ENCODE measurements at regions not wholly inside any gene's neighbourhood (a gene's known extent, or its start where the extent isn't known, plus 50 kb on each side); places are given as distances from the start of the nearest gene placed in this dataset.

DNA sequence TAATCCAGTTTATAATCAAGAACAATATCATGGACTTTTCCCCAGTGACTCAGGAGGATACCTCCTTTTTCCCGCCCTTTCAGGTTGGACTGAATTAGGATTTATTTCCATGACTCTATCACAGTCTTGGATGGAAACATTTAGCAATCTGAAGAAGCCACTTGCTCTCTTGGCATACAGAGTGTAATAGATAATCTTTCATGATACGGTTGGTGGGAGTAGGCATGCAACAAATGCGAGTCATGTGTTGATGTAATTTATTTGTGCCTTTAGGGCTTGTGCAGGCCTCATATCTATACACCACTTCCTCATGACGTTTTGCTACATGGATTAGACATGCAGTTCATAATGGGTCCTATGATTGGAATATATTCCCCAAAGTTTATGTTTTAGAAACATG lies 54.2 kb upstream of the MCTP2 start:
- no peak for DNase-seq

DNA sequence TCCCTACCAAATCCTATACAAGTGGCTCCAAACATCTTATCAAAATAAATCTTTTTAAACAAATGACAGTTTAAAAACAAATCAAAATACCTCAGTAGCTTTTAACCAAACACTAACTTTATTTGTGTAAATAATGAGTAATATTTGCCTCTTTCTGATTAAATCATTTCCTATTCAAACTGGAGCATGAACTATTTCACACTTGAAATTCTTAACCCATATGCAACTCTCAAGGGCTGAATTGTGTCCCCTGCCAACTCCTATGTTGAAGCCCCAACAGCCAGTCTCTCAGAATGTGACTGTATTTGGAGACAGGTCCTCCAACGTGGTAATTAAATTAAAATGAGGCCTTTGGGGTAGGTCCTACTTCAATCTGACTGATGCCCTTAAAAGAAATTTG lies 55.9 kb upstream of the MCTP2 start:
- no peak for DNase-seq

DNA sequence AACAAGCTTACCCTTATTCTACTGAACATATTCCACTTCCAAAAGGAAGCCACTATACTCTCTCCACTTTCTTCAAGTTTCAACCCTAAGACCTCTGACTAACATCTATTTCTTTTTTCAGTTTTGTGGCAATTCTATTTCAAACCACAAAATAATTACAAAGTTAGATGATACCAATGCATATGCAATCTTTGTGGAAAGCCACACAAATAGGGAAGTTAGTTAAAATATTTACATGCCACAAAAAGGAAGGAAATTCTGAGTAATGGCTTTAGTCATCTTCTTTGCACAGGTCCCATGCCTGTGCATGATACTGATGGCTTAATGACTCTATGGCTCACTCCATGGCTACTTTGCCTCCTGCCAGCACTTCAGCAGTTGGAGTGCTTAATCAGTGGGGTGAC lies 57.0 kb upstream of the MCTP2 start:
- DNase-seq: no peak

DNA sequence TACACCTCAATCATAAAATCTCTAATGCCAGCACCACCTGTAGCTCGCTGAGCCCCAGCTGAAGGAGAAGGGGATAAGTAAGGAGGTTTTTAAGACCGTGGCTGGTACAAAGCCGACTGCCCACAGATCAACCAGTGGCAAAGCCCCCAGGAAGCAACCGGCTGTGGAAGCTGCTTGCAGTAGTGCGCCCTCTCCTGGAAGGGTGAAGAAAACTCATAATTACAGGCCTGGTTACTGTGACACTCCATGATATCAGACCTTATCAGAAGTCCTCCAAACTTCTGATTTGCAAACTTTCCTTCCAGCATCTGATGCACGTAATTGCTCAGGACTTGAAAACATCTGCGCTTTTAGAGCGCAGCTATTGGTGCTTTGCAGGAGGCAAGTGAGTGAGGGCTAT lies 63.1 kb upstream of the MCTP2 start:
- DNase-seq: no peak

DNA sequence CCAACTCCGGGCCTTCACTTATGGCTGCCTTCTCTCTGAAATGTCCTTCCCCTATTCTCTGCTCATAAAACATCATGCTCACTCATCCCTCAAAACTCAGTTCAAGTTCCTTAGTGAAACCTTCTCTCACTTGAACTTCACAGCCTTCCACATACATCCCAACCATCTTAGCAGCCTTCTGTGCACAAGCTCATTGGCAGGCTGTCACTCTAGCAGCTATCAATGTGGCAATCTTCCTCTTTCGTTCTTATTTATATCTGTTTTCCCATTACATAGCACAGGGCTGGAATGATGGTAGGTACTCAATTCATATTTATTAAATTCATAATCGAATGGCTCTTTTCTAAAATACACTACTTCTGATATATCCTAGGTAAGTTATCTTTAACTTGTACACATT lies 66.4 kb upstream of the MCTP2 start:
- no peak for DNase-seq

DNA sequence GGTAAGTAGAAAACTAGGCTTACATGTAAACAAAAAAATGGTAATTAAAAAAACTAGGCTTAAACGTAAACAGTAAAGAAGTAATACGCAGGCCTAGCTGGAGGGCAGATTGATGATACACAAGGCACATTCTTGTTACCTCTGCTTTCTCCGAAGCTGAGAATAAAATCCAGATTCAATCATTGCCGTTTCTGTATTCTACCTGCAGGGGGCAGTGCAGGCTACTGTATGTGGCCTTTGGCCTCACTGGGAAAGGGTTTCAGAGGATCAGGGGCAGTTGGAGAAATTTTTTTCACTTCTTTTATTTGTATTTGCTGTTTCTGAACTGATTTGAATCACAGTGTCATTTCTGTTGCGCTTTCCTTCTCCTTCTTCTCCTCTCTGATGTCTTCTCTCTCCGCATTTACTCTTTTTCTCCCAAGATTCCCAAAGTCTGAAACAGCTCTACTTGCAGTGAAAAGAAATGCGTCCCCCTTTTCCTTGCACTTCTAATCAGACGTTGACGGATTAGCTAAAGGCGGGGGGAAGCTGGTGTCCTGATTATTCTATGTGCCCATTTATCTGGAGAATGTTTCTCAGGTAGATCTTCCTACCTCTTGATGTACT lies 67.1 kb upstream of the MCTP2 start:
- peak; percentile 49 for DNase-seq

DNA sequence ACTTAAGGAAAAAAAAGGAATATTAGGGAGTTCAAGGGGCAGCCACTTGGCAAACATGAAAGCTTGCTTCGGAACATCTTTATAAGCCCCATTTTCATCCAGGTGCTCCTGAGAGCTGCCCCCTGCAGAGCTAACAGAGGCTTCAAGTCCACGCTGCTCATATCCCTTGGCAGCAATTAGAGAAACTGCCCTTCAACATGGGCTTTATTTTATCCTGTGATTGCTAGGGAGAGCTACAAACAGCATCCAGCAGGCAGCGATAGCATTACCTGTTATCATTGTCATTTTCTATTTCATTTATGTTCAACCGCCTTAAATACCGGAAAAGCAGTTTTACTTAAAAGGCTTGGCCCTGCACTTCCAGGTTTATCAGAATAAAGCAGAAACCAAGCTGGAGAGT lies 68.4 kb upstream of the MCTP2 start:
- DNase-seq: no peak

DNA sequence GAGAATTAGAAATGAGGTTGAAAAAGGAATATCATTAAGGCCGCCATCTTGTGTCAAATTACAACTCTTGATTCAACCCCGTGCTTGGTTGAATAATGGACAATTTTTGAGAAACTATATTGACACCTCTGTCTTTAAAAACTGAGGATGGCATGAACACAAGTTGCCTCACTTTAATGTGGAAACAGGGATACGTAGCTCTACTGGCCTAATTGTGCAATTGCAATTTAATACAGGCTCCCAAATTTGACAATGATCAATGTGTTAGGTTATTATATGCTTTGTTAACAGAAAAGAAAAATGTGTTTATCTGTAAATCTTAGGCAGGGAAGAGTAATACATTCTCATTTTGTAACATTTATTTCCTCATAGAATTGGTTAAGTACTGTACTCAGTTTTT lies 77.1 kb upstream of the MCTP2 start:
- no peak for DNase-seq

DNA sequence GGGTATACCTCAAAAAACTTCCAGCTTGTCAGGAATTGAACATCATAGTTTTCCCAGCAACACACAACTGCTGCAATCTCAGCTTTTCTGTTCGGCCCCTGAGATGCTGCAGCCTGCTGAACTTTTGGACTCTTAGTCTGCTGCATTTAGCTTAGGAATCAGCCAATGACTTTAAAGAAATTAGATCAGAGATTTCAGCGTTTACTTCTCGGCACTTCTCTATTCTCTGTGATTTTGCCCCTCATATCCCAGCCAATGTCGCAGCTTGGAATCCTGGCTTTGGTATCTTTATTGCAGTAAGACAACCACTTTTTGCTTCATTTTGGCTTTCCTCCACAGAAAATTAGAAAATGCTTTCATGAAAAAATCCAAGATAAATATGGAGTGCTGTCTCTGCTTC lies 86.3 kb upstream of the MCTP2 start:
- no peak for DNase-seq

DNA sequence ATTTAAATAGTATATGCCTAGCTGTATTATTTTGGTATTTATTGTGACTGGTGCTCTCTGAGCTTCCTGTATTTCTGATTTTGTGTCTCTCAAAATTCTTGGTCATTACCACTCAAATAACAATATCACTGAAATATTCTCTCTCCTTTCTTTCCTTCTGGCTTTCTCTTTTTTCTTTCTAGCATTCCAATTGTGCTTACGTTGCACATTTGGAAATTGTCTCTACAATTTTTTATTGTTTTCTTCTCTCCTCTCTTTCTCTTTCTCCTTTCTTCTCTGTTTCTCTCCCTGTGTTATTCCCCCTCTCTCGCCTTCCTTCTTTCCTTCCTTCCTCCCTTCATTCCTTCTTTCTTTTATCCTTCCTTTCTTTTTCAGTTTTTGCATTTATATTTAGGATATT lies 89.6 kb upstream of the MCTP2 start:
- DNase-seq: no peak

DNA sequence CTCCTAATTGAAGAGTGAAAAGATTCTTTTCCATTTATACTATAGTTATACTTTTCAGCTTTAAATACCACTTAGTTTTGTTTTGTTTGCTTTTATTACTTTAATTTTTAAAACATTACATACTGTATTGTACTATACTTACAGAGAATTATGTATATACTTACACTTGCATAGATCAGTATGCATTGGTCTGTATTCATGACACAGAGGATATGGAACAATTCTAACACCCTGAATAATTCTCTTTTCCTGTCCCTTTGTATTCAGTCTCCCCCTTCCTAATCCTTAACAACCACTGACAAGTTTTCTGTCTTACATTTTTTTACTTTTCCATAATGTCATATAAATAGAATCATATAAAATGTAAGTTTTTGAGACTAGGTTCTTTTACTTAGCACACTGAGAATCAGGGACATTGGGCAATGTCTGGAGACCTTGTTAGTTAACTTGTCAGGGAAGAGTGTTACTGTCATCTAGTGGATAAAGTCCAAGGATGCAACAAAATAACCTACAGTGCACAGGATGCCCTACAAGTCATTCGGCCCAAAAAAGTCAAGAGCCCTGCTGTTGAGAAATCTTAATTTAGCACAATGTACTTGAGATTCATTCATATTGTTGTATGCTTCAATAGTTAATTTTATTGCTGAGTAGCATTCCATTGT lies 95.7 kb upstream of the MCTP2 start:
- DNase-seq: no peak

DNA sequence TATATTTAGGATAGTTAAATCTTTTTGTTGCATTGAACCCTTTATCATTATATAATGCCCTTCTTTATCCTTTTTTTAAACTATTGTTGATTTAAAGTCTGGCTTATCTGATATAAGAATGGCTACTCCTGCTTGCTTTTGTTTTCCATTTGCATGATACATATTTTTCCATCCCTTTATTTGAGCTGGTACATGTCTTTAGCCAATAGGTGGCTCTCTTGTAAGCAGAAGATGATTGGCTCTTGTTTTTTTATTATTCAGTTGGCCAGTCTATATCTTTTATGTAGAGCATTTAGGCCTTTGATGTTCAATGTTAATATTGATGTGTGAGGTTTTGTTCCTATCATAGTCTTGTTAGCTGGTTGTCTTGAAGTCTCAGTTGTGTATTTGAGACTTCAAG lies 99.5 kb upstream of the MCTP2 start:
- DNase-seq: no peak

DNA sequence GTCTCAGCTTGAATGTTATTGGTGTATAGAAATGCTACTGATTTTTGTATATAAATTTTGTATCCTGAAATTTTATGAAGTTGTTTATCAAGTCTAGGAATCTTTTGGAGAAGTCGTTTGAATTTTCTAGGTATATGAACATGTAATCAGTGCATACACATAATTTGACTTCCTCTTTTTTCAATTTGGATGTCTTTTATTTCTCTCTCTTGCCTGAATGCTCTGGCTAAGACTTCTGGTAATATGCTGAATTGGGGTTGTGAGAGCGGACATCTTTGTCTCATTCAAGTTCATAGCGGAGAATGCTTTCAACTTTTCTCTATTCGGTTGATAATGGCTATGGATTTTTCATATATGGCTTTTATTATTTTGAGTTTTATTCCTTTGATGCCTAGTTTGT lies 100.9 kb upstream of the MCTP2 start:
- no peak for DNase-seq

DNA sequence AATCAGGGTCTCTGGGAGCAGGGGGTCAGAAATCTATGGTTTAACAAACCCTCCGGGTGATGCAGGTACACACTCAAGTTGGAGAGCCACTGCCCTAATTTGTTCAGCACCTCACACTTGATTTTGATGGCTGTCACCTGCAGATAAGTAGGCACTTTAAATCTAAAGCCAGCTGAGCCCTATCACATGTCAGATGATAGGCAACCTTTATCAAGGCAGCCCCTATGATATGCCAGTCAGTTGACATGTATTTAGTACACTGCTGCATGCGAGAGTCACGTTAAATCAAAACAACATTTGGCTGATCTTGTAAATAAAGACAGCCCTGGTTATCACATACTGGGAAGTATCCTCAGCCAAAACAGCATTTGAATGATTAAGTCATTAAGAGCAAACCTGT lies 104.4 kb upstream of the MCTP2 start:
- DNase-seq: no peak

DNA sequence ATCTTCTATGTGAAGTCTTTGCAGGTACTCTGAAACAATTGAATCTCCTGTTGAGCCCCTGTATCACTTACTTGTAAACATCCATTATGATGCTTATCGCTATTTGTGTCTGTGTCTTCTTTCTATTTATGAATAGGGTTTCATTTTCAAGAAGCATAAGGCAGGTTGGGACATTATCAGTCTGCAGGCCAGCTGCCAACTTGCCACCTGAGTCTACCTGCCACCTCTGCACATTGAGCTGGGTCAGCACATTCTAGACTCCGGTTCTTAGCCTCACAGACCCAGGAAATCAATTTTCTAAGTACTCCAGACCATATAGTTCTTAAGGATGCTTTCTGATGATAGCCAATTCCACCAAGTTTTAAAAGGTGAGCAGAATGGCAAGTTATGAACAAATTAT lies 105.7 kb upstream of the MCTP2 start:
- no peak for DNase-seq

DNA sequence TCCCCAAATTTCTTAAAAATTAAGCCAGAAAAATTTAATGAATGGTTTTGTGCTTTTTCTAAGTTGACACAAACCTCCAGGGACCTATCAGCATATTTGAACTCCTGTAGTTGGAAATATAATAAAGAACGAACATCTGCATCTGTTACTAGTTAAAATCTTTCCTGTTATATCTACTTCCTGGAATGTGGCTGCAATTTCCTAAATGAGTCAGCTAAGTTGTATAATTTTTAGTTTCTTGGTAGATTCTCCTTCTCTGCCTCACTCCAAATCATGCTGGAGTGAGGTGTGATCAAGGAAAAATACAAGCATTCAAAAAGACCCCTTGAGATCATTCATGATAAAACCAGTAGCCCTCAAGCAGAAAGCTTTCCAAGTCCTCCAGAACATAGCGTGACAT lies 106.2 kb upstream of the MCTP2 start:
- no peak for DNase-seq

DNA sequence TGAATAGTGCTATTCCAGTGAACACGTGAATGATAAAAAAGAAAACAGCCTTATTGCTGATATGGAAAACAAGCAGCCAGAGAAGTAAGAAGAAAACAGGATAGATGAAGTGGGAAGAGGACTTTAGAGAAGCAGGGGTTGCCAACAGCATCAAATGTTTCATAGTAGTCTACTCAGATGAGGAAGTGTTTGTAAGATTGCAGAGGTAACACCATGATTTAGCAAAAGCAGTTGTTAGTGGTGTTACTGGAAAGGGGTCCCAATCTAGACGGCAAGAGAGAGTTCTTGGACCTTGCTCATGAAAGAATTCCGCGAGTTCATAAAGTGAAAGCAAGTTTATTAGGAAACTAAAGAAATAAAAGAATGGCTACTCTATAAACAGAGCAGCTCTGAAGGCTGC lies 108.8 kb upstream of the MCTP2 start:
- DNase-seq: no peak

DNA sequence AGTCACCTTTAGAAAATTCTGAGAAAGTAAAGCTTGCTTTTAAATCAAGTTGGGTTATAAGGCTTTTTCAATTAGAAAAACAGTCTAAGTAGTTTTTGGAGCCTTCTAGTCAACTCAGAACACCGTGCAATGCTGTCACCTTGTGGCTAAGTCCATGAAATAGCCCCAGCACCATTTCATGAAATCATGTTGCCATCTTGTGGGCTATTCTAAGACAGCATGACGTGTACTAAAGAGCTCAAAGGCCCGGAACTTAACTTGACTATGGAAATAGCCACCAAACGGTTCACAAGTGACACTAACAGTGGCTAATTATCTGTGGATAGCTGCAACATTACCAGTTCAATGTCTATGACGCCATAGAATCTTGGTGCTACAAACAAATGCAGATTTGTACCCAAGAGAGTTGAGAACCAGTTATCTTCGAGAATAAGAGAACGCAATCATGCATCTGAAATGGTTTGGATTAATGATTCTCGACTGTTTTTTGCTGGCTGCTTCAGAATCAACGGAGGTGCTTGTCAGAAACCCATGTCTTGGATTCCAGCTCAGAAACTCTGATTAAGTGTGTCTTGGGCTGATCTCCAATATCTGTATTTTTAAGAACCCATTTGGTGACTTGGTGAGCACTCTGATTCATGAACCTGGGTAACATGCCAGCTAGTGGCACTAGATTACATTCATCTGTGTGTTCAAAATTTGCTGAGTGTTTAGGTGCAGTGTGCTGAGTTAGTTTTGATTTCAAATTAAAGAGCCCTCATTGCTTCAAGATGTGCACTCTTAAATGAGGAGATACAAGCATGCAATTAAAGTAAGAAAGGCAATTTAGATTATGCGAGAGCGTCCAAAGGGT lies 111.2 kb upstream of the MCTP2 start:
- peak; percentile 72 for DNase-seq

DNA sequence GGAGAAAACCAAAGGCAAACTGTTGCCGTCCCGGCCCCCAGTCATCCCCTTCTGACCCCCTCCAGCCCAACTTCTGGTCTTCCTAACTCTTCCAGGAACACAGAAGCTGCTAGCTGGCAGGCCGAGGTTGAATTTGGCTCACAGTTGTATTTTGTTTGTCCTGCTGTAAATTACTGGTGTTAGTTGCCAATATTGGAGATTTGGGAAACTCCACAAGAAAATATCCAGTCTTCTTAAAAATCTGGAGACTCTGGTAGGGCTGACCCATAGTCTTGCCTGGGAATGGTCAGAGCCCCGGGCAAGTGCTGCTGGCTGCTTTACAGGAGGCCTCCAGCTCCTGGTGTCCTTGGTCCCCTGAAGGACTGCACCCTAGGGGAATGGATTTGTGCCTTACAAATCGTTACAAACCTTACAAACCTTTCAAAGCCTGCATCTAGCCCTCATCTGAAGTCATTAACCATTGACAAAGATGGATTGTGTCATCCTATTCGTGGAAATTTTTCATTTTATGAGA lies 112.0 kb upstream of the MCTP2 start:
- DNase-seq: no peak

DNA sequence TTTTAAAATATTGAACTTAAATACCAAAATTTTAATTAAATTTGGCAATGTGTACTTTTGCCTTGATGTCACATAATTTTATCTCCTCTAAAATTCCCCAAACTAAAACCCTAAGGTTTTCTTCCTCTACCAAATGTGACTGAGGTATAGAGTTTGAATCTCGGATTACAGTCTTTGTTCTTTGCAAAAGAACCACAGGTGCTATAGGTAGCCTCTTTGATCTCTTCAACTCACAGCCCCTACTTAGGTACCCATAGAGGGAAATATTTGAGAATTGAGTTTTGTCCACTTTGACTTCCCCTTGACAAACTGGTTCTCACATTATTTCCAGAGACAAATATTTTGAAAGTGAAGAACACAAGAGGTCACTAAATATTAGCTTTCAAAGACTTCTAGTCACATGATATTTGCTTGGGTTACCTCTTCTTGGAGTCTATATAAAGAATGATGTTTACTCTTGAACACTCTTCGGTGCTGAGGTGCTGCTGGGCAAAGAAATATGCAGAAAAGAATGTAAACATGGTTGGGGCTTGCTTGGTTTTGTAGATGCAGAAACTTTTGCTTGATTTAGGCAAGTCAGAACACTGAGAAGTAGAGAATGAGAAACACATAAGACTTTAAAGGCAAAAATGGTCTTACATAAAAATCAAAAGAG lies 120.8 kb upstream of the MCTP2 start:
- no peak for DNase-seq

DNA sequence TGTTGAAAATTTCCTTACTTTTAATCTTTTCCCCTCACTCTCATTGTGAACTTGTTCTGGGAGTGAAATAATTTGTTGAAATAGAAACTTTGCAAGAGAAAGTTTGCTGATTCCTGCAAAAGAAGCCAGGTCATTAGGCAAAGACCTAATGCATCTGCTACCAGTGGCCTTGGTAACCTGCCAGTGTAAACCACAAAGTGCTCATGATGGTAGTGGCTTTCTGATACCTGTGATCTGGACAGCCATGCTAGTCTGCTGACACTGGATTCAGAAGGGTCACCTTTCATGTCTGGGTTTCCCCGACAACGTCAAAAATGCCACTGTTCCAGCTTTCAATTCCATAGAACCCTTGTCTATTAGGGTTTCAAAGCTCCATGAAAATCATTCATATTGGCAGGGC lies 123.7 kb upstream of the MCTP2 start:
- DNase-seq: no peak

DNA sequence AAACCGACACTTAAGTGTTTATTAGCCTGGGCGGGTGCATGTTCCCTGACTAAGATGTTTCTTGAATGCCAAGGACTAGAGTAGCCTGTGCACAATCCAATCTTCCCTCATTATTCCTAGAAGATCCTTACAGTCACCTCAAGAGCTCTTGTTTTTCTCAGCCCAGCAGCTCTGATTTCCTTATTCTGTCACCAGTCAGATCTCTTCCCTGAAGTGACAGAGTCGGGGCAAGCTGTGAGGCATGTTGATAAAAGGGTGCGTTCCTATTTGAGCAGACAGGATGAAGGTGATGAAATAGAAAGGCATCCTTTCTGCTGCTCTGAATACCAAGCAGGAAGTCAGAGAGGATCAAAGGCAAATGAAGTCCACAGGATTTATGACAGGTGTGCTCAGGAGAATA lies 125.6 kb upstream of the MCTP2 start:
- DNase-seq: no peak

DNA sequence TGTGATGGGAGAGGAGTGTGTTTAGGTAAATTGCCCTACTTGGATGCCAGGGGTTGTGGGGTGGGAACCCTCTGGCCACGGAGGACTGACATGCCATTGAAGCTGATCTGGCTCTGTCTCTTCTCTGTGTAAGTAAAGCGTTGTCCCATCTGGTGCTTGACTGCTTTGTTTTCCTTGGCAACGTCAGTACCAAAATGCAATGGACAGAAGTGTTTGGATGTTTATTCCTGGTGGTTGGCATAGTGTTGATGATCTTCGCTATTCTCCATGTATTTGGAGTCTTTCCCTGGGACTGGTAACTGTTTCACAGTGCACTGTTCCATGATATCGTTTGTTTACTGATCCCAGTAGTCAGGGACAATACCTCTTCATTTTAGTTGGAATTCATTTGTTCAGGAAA lies 130.5 kb upstream of the MCTP2 start:
- DNase-seq: no peak

DNA sequence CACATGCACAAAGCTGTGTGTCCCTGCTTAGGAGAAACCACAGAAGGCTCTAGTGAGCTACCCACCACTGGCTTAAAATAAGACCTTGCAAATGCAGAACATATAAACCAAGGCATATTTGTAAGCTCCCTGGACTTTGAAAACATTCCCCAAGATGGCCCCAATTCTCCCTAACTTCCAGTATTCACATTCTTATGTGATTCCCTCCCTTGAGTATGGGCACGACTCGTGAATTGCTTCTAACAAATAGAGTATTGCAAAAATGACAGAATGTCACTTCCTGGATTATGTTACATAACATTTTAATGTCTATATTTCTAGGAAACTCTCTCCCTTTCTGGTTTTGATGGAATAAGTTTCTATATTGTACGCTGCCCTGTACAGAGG lies 131.8 kb upstream of the MCTP2 start:
- DNase-seq: no peak

All from NCI-H1436 (cell line).